ENCODE measurements at regions not wholly inside any gene's neighbourhood (a gene's known extent, or its start where the extent isn't known, plus 50 kb on each side); places are given as distances from the start of the nearest gene placed in this dataset.

DNA sequence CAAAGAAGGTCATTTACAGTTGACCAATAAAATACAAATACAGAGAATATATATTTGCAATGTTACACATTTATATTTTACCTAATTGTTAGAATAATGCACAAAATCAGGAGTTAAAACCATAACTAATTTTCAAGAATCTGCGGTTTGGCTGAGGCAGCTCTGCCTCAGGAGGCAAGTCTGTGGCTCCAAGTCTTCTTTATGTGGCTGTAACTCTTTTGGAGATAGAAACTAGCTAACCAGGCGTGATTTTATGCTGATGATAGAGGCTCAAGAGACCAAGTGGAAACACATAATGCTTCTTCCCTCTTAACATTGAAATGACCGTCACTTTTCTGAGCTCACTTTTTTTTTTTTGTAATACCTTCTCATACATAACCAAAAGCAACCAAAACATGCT, 744.7 kb upstream of the CXADR start:
- TF ChIP-seq CTCF (IDR thresholded peaks at IDR 0.05), result no peak
- no peak overlapping the region for H3K4me3 Mint-ChIP-seq
- DNase-seq, result no peak
- H3K27ac Mint-ChIP-seq, result no peak overlapping the region
- no peaks in the 10 kb centered on the region for H3K27me3 Mint-ChIP-seq (ENCODE audit: insufficient read depth)
- H3K36me3 Mint-ChIP-seq (ENCODE audit: low read depth), result no peaks in the 10 kb centered on the region
- peaks cover 15% of the 10 kb centered on the region for H3K4me1 Mint-ChIP-seq (ENCODE audit: low read depth)
- H3K9me3 Mint-ChIP-seq, result no peaks in the 10 kb centered on the region

- no peak overlapping the region for H3K27ac Mint-ChIP-seq
Observed at GRCh38 chr21:16770266-16770665, 742.6 kb upstream of the CXADR start.

GRCh38 chr21:16773206-16773605, 739.6 kb upstream of the CXADR start:
- H3K4me1 Mint-ChIP-seq (ENCODE audit: low read depth), result peaks cover 25% of the 10 kb centered on the region
- H3K36me3 Mint-ChIP-seq (ENCODE audit: low read depth), result no peaks in the 10 kb centered on the region
- H3K27ac Mint-ChIP-seq, result 0 out of 2 replicates have a peak overlapping the region, but pooled peaks have one; percentile 0
- DNase-seq, result peak; percentile 14
- peak overlapping the region; percentile 22 for H3K4me3 Mint-ChIP-seq
- H3K27me3 Mint-ChIP-seq (ENCODE audit: insufficient read depth), result no peaks in the 10 kb centered on the region
- no peak for TF ChIP-seq CTCF (IDR thresholded peaks at IDR 0.05)
- no peaks in the 10 kb centered on the region for H3K9me3 Mint-ChIP-seq

More at GRCh38 chr21:16770266-16770665, 742.6 kb upstream of the CXADR start:
- no peak for DNase-seq
- no peaks in the 10 kb centered on the region for H3K9me3 Mint-ChIP-seq
- H3K36me3 Mint-ChIP-seq (ENCODE audit: low read depth), result no peaks in the 10 kb centered on the region
- TF ChIP-seq CTCF (IDR thresholded peaks at IDR 0.05), result no peak
- H3K4me1 Mint-ChIP-seq (ENCODE audit: low read depth), result peaks cover 25% of the 10 kb centered on the region
- no peaks in the 10 kb centered on the region for H3K27me3 Mint-ChIP-seq (ENCODE audit: insufficient read depth)
- no peak overlapping the region for H3K4me3 Mint-ChIP-seq

- Mint-ChIP-seq H3K4me1 (ENCODE audit: low read depth) (peaks cover 24% of the 10 kb centered on the region), H3K9me3 (no peaks in the 10 kb centered on the region), H3K4me3 (no peak overlapping the region), H3K36me3 (ENCODE audit: low read depth) (no peaks in the 10 kb centered on the region), H3K27ac (no peak overlapping the region), H3K27me3 (ENCODE audit: insufficient read depth) (0 out of 2 replicates have a peak, but pooled peaks cover under 1% of the 10 kb centered on the region)
- DNase-seq, result no peak
- no peak for TF ChIP-seq CTCF (IDR thresholded peaks at IDR 0.05)
Observed at GRCh38 chr21:16775076-16775475, 737.8 kb upstream of the CXADR start.

DNA sequence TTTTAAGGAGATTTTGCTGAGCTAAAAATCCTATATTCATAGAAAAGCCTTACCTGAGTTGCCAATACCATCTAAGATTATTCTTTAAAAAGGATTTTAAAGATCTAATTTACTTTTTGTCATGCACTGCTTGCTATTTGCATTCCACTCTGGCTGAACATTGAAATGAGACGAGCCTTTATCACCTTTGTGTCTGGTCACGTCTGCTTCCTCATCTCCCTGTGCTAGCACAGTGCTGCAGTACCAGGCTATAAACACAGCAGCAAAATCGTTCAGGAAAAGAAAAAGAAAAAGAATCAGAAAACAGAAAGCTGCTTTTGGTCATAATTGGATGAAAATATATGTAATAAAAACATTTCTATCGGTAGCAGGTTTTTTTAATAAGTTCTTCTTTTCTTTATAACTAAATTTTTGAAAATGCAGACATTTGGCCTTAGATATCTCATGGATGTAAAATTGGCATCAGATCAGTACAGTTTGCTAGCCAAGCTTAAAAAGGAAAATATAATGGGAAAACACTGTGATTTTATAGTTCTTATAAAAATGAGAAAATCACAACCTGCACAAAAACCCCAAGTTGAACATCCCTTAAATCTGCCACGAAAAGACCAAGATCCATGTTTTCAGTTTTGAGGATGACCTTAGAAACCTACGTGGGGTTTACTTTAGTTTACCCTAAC, 735.7 kb upstream of the CXADR start:
- H3K27ac Mint-ChIP-seq, result no peak overlapping the region
- no peak for DNase-seq
- TF ChIP-seq CTCF (IDR thresholded peaks at IDR 0.05), result no peak
- no peak overlapping the region for H3K4me3 Mint-ChIP-seq
- no peaks in the 10 kb centered on the region for H3K9me3 Mint-ChIP-seq
- H3K36me3 Mint-ChIP-seq (ENCODE audit: low read depth), result no peaks in the 10 kb centered on the region
- peaks cover 6% of the 10 kb centered on the region; the same call in 1 of the 2 replicates for H3K27me3 Mint-ChIP-seq (ENCODE audit: insufficient read depth)
- H3K4me1 Mint-ChIP-seq (ENCODE audit: low read depth), result peaks cover 19% of the 10 kb centered on the region

All from HFFc6 (cell line).